Activated T-cell treated with anti-CD3 and anti-CD28 coated beads, Interleukin-2, amount 50 U/mL, for 72 hours (primary cell): ENCODE measurements at regions not wholly inside any gene's neighbourhood (a gene's known extent, or its start where the extent isn't known, plus 50 kb on each side); places are given as distances from the start of the nearest gene placed in this dataset.
"Not testable (repeated sequence)": the region's sequence is repeated elsewhere in the genome, so short reads cannot be mapped to it uniquely, and the experiment has no call there.

Experiments
- ATAC-seq, 2 donors: fragments of 150-1000 bp; cut with Tn5 transposase; replicated peaks in 1 of 2; 2 replicates each; pipeline ENCODE4 v1.10.0; 2021; ENCODE audit warnings: moderate library complexity in 2 of 2, mild to moderate bottlenecking in 1 of 2
- DNase-seq, 2 donors: peaks; one replicate each; pipeline ENCODE4 v3.0.0; 2021 to 2022; ENCODE audit warnings: mixed read lengths in 1 of 2
- H3K27ac Mint-ChIP-seq: one replicate; pipeline ENCODE4 v1.8.0; 2022; ENCODE audit warnings: mild to moderate bottlenecking, moderate library complexity, mixed read lengths
- H3K27me3 Mint-ChIP-seq: one replicate; pipeline ENCODE4 v1.8.0; 2022; ENCODE audit warnings: low read depth, mixed read lengths
- H3K36me3 Mint-ChIP-seq, 2 donors: one replicate each; pipeline ENCODE4 v1.8.0; 2022; ENCODE audit warnings: mixed read lengths in 2 of 2, mild to moderate bottlenecking in 1 of 2; ENCODE audit not compliant: insufficient read depth in 2 of 2
- H3K4me1 Mint-ChIP-seq: one replicate; pipeline ENCODE4 v1.8.0; 2022; ENCODE audit warnings: low read depth, mixed read lengths
- H3K4me3 Mint-ChIP-seq, 2 donors: one replicate each; pipeline ENCODE4 v1.8.0; 2022; ENCODE audit warnings: mild to moderate bottlenecking in 2 of 2, mixed read lengths in 2 of 2, moderate library complexity in 2 of 2
- H3K9me3 Mint-ChIP-seq, 2 donors: one replicate each; pipeline ENCODE4 v1.8.0; 2022; ENCODE audit warnings: mixed read lengths in 2 of 2

DNA sequence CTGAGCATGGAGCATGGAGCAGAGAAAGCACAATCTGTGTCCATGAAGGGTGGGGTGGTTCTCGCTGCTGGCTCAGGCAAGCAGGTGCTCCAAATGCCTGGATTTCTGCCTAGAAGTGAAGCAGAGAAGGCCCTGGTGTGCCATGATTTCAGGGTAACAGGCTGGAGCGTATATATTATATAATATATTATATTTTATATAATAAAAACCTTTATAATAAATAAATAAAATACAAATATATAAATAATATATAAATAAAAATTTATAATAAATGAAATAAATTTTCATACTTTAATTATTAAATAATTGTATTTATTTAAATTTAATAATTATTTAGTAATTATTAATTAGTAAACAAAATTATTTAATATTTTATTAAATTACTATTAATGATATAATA is 707.4 kb upstream of the COX7C start:
- Mint-ChIP-seq H3K4me1 (no peaks in the 10 kb centered on the region), H3K9me3 (peaks cover 3 to 4% of the 10 kb centered on the region in 2 donors), H3K27me3 (no peaks in the 10 kb centered on the region), H3K4me3 (no peak overlapping the region), H3K36me3 (no peaks in the 10 kb centered on the region), H3K27ac (no peak overlapping the region)
- DNase-seq (no peak), ATAC-seq (peak in 1 of 2 donors; percentile 34)

DNA sequence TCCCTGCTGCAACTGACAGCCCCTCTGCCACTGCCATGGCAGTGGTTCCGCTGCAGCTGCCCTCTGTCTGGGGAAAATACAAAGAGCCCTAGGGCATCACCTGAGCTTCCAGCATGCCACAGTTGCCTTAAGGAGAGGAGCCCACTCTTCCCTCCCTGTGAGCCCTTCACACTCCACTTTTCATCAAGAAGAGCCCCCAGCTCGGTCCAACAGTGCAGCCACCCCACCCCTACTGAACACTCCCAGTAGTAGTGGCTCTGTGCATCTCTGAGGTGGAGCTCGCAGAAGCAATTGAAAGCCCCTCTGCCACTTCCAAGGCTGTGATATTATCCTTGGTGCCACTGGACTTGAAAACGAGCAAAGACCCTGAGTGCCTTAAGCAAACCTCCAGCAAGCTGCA is 696.8 kb upstream of the COX7C start:
- ATAC-seq (no peak), DNase-seq (no peak)
- Mint-ChIP-seq H3K9me3 (peaks cover 5 to 9% of the 10 kb centered on the region in 2 donors), H3K27me3 (no peaks in the 10 kb centered on the region), H3K4me1 (no peaks in the 10 kb centered on the region), H3K27ac (no peak overlapping the region), H3K36me3 (peaks cover 0 to 2% of the 10 kb centered on the region in 2 donors), H3K4me3 (no peak overlapping the region)

DNA sequence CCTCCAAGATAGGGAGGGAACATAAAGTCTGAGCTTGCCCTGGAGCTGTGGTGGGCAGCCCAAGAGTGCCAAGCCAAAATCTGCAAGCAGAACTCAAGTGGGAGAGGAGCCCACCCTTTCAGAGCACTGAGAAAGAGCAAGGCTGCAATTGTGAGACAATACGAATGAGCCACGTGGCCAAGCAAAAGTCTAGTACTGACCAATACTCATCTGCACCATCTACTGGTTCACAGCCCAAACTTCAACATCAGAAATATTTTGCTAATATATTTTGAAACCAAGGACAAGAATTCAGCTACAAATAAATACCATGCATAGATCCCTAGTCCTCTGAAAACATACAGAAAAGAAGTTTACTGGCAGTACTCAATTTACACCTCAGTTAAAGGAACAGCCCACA is 696.2 kb upstream of the COX7C start:
- H3K36me3 Mint-ChIP-seq: peaks cover 0 to 2% of the 10 kb centered on the region in 2 donors
- H3K4me1 Mint-ChIP-seq: no peaks in the 10 kb centered on the region
- H3K4me3 Mint-ChIP-seq: no peak overlapping the region
- H3K27me3 Mint-ChIP-seq: no peaks in the 10 kb centered on the region
- no peak overlapping the region for H3K27ac Mint-ChIP-seq
- DNase-seq (no peak), ATAC-seq (no peak)
- peaks cover 5 to 9% of the 10 kb centered on the region in 2 donors for H3K9me3 Mint-ChIP-seq

DNA sequence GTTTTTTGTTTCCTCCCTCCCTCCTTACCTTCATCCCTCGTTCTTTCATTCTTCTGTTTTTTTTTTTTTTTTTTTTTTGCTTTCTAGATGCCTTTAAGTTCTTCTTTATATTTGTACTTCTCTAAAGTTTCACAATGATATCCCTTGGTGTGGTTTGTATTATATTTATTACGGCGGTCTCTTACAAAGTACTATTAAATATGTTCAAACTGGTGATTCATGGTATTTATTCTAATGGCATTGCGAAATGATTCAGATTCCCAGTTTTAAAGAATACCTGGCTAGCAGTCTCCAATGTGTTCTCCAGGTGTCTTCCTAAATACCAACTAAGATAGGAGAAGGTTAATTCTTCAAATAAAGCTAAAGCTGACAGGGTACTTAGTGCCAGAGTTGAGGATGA is 690.1 kb upstream of the COX7C start:
- Mint-ChIP-seq H3K27me3 (no peaks in the 10 kb centered on the region), H3K36me3 (peaks cover 0 to 2% of the 10 kb centered on the region in 2 donors), H3K9me3 (peaks cover 8 to 9% of the 10 kb centered on the region in 2 donors), H3K4me1 (no peaks in the 10 kb centered on the region), H3K4me3 (no peak overlapping the region), H3K27ac (no peak overlapping the region)
- no peak for DNase-seq
- no peak for ATAC-seq

DNA sequence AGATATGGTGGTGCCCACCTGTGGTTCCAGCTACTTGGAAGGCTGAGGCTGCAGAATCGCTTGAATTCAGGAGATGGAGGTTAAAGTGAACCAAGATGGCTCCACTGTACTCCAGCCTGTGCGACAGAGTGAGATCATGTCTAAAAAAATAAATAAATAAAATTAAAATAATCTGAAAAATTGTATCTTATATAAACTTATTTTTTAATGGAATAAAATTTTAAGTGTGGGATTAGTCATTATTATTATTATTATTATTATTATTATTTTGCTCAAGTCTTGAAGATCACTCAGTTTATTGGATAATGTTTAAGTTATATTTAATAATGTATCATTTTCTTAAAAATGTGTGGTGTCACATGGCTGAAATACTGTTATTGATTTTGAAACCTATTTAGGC is 688.0 kb upstream of the COX7C start:
- Mint-ChIP-seq H3K36me3 (no peaks in the 10 kb centered on the region), H3K9me3 (peaks cover 0 to 5% of the 10 kb centered on the region in 2 donors), H3K27me3 (no peaks in the 10 kb centered on the region), H3K4me1 (no peaks in the 10 kb centered on the region), H3K27ac (no peak overlapping the region), H3K4me3 (no peak overlapping the region)
- ATAC-seq (no peak), DNase-seq (no peak)

DNA sequence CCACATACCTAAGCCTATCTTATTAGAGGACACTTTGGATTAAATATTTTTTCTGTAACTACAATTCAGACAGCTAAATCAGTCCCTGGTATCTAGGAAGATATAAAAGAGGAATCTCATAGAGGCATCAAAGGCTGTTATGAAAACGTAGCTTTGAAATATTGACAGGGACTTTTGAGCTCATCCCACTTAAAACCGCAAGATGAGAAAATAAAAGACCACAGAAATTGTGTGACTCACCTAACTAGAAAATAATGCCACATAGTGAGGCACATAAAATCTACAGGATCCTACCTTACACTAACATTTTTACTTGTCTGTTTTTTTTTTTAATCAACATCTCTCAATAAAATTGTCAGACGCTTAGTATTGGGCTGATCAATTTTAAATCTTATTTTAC is 686.5 kb upstream of the COX7C start:
- Mint-ChIP-seq H3K4me3 (no peak overlapping the region), H3K9me3 (peaks cover 0 to 5% of the 10 kb centered on the region in 2 donors), H3K27me3 (no peaks in the 10 kb centered on the region), H3K4me1 (no peaks in the 10 kb centered on the region), H3K27ac (no peak overlapping the region), H3K36me3 (no peaks in the 10 kb centered on the region)
- DNase-seq (no peak), ATAC-seq (no peak)

DNA sequence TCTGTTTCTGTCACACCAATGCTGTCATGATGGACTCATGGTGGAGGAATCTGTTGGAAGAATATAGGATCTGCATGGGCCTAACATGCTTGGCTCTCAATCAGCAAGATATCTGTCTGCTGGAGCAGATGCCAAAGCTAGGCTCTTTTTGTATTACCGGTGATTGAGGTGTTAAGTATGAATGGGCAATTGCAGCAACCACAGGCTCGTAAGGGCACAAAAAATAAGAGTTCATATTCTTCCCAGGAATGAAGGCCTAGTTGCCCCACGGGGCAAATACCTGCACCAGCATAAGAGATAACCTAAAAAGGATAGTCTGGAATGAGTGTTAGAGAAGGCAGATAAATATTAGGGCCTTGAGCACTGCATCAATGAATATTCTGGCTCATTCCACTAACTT is 679.5 kb upstream of the COX7C start:
- ATAC-seq: no peak
- no peak for DNase-seq
- no peaks in the 10 kb centered on the region for H3K4me1 Mint-ChIP-seq
- H3K27me3 Mint-ChIP-seq: no peaks in the 10 kb centered on the region
- no peak overlapping the region for H3K4me3 Mint-ChIP-seq
- H3K36me3 Mint-ChIP-seq: no peaks in the 10 kb centered on the region
- H3K9me3 Mint-ChIP-seq: peaks cover 1 to 7% of the 10 kb centered on the region in 2 donors
- no peak overlapping the region for H3K27ac Mint-ChIP-seq

DNA sequence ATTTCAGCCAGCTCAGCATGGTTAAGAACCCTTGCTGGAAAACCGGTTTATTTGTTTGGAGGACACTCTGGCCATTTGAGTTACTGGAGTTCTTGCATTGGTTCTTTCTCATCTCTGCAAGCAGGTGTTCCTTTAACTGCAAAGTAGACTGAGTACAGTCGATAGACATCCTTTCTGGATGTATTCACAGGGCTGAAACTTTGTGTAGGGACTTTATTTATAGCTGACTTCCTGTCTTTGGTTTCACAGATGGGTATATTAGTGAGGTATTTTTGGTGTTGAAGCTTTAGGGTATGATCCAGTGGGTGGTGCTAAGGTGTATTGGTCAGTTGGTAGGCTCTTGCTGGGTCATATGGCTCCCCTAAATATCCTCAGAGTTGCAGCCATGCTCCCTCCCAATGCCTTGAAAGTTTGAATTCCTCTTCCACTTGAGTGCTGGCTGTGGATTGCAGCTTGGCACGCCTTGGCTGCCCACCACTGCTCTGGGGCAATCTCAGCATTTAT is 666.0 kb upstream of the COX7C start:
- no peaks in the 10 kb centered on the region for H3K4me1 Mint-ChIP-seq
- peaks cover 0 to 1% of the 10 kb centered on the region in 2 donors for H3K36me3 Mint-ChIP-seq
- no peak overlapping the region for H3K27ac Mint-ChIP-seq
- H3K27me3 Mint-ChIP-seq: no peaks in the 10 kb centered on the region
- H3K9me3 Mint-ChIP-seq: peaks cover 3 to 6% of the 10 kb centered on the region in 2 donors
- H3K4me3 Mint-ChIP-seq: no peak overlapping the region
- no peak for DNase-seq
- ATAC-seq: no peak

DNA sequence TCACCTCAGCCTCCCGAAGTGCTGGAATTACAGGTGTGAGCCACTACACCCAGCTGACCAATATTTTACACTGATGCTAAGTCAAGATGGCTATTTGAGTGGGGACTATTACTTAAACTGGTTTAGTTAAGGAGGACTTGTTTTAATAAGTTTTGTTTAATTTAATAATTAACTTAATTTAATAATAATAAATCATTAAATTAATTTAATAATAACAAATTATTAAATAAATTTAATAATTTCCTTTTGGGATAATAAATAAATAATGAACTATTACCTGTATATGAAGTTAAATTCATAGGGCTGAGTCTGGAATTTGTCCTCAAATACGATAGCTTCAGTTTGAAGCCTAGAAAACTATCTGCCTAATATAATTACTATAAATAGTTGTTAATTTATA is 665.1 kb upstream of the COX7C start:
- Mint-ChIP-seq H3K9me3 (peaks cover 3 to 6% of the 10 kb centered on the region in 2 donors), H3K36me3 (peaks cover 0 to 1% of the 10 kb centered on the region in 2 donors), H3K27me3 (no peaks in the 10 kb centered on the region), H3K4me3 (no peak overlapping the region), H3K27ac (no peak overlapping the region), H3K4me1 (no peaks in the 10 kb centered on the region)
- DNase-seq (no peak), ATAC-seq (no peak)

DNA sequence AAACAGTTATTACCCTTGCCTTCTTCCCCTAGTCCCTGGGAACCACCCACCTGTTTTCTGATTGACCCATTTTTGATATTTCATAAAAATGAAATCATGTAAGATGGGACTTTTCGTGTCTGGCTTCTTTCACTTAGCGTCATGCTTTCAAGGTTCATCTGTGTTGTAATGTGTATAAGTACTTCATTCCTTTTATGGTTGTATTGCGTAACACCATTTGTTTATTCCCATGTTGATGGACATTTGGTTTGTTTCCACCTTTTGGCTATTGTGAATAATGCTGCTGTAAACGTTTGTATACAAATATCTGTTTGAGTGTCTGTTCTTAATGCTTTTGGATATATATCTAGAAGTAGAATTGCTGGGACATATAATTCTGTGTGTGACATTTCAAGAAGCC is 650.1 kb upstream of the COX7C start:
- Mint-ChIP-seq H3K9me3 (peaks cover 2% of the 10 kb centered on the region in 2 donors), H3K36me3 (no peaks in the 10 kb centered on the region), H3K27me3 (no peaks in the 10 kb centered on the region), H3K27ac (no peak overlapping the region), H3K4me3 (no peak overlapping the region), H3K4me1 (no peaks in the 10 kb centered on the region)
- ATAC-seq (no peak), DNase-seq (no peak)

DNA sequence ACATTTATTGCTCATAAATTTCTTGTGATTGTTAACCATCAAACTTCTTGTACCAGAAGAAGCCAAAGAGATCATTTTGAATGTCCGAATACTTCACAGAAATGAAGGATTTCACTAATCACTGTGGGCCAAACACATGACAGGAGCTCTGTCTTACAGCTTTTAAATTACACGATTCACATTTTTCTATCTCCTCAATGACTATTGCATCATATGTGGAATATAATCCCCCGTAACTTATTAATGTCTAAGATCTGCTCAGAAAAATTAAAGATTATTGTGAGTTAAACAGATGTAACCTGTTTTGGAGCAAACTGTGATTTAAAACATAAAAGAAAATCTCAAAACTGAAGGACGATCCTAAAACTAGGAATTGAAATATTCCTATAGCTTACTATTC is 645.2 kb upstream of the COX7C start:
- no peaks in the 10 kb centered on the region for H3K27me3 Mint-ChIP-seq

DNA sequence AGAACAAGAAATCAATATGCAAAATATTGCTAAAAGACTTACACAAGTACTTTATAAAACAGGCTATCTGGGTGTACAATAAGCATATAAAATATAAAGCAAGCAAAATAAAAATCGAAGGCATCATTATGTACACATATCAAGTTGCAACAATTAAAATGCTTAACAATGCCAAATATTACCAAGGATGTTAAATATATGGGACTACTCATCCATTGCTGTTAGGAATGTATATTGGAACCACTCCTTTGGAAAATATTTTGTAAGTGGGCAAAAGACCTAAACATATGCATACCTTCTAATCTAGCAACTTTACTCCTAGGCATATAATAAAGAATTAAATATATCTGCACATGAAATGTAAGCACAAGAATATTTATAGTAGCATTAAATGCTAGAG is 632.6 kb upstream of the COX7C start:
- DNase-seq (no peak), ATAC-seq (no peak)
- Mint-ChIP-seq H3K4me1 (no peaks in the 10 kb centered on the region), H3K27ac (no peak overlapping the region), H3K9me3 (peaks cover under 1% of the 10 kb centered on the region in 2 donors), H3K36me3 (peaks cover 0 to under 1% of the 10 kb centered on the region in 2 donors), H3K27me3 (no peaks in the 10 kb centered on the region), H3K4me3 (no peak overlapping the region)

More for the DNA sequence above, 645.2 kb upstream of the COX7C start:
- Mint-ChIP-seq H3K36me3 (no peaks in the 10 kb centered on the region), H3K4me1 (no peaks in the 10 kb centered on the region), H3K27ac (no peak overlapping the region), H3K9me3 (peaks cover 4 to 6% of the 10 kb centered on the region in 2 donors), H3K4me3 (no peak overlapping the region)
- ATAC-seq (no peak), DNase-seq (no peak)

DNA sequence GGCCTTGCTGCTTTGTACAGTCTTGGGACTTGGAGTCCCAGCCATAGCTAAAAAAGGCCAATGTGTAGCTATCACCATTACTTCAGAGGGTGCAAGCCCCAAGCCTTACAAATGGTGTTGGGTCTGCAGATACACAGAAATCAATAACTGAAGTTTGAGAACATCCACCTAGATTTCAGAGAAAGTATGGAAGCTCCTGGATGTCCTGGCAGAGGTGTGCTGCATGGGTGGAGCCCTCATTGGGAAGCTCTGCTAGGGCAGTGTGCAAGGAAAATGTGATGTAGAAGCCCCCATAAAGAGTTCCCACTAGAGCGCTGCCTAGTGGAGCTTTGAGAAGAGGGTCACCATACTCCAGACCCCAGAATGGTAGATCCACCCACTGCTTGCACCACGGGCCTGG is 626.7 kb upstream of the COX7C start:
- Mint-ChIP-seq H3K4me1 (no peaks in the 10 kb centered on the region), H3K27me3 (no peaks in the 10 kb centered on the region), H3K9me3 (peaks cover 4 to 11% of the 10 kb centered on the region in 2 donors), H3K4me3 (no peak overlapping the region), H3K27ac (no peak overlapping the region), H3K36me3 (peaks cover 1 to 2% of the 10 kb centered on the region in 2 donors)
- ATAC-seq (no peak), DNase-seq (no peak)

DNA sequence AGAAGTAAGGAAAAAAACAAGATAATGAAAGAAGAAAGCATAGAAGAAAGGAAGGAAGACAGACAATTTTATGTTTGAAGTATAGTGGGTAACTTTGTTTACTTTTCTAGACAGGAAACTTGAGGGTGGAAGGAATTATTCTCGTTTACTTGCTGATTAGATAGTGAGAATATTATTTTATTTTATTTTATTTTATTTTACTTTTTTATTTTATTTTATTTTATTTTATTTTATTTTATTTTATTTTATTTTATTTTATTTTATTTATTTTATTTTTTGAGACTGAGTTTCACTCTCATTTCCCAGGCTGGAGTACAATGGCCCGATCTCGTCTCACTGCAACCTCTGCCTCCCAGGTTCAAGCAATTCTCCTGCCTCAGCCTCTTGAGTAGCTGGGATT is 623.1 kb upstream of the COX7C start:
- H3K36me3 Mint-ChIP-seq, H3K4me1 Mint-ChIP-seq, H3K27me3 Mint-ChIP-seq, H3K27ac Mint-ChIP-seq, H3K4me3 Mint-ChIP-seq, DNase-seq, ATAC-seq: not testable (repeated sequence)
- peaks cover 5 to 15% of the 10 kb centered on the region in 2 donors for H3K9me3 Mint-ChIP-seq
